ENCODE measurements at regions not wholly inside any gene's neighbourhood (a gene's known extent, or its start where the extent isn't known, plus 50 kb on each side); places are given as distances from the start of the nearest gene placed in this dataset.

GRCh38 chr1:22196041-22196440 lies 53.1 kb upstream of the WNT4 start:
- no peak for DNase-seq (ENCODE audit: low read depth)
- TF ChIP-seq, protein P1, sequence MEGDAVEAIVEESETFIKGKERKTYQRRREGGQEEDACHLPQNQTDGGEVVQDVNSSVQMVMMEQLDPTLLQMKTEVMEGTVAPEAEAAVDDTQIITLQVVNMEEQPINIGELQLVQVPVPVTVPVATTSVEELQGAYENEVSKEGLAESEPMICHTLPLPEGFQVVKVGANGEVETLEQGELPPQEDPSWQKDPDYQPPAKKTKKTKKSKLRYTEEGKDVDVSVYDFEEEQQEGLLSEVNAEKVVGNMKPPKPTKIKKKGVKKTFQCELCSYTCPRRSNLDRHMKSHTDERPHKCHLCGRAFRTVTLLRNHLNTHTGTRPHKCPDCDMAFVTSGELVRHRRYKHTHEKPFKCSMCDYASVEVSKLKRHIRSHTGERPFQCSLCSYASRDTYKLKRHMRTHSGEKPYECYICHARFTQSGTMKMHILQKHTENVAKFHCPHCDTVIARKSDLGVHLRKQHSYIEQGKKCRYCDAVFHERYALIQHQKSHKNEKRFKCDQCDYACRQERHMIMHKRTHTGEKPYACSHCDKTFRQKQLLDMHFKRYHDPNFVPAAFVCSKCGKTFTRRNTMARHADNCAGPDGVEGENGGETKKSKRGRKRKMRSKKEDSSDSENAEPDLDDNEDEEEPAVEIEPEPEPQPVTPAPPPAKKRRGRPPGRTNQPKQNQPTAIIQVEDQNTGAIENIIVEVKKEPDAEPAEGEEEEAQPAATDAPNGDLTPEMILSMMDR (IDR thresholded peaks at IDR 0.05; ENCODE audit: low read length, missing control alignments): no peak
- H3K4me3 ChIP-seq (replicated peaks; ENCODE audit: low read depth, low read length): no peak overlapping the region

GRCh38 chr1:22196641-22197040 lies 53.7 kb upstream of the WNT4 start:
- TF ChIP-seq, protein P1 (IDR thresholded peaks at IDR 0.05; ENCODE audit: low read length, missing control alignments): no peak
- DNase-seq (ENCODE audit: low read depth): no peak
- H3K4me3 ChIP-seq (replicated peaks; ENCODE audit: low read depth, low read length): no peak overlapping the region

DNA sequence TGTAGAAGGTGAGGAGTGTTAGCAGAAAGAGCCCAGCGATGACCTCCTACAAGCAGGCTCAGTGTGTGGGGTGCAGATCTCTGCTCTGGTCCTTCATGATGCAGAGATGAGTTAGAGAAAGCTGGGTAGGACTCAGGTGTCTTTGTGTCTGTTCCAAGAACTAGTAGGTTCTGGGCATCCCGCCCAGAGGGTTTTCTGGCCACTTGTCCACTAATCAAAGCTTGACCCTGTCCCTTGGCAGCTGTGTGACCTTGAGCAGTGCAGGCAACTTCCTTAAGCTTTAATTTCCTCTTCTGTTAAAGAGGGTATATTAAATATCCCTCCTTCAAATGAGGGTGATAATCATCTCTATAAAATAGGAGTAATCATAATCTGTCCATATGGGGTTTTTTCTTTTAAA lies 54.7 kb upstream of the WNT4 start:
- no peak overlapping the region for H3K4me3 ChIP-seq (replicated peaks; ENCODE audit: low read depth, low read length)
- TF ChIP-seq, protein P1 (IDR thresholded peaks at IDR 0.05; ENCODE audit: low read length, missing control alignments): no peak
- DNase-seq (ENCODE audit: low read depth): no peak

GRCh38 chr1:22201023-22201422 lies 58.1 kb upstream of the WNT4 start:
- no peak overlapping the region for H3K4me3 ChIP-seq (replicated peaks; ENCODE audit: low read depth, low read length)
- TF ChIP-seq, protein P1 (IDR thresholded peaks at IDR 0.05; ENCODE audit: low read length, missing control alignments): no peak

GRCh38 chr1:22203335-22203734 lies 60.4 kb upstream of the WNT4 start:
- TF ChIP-seq, protein P1 (IDR thresholded peaks at IDR 0.05; ENCODE audit: low read length, missing control alignments): no peak
- no peak for DNase-seq (ENCODE audit: low read depth)
- no peak overlapping the region for H3K4me3 ChIP-seq (replicated peaks; ENCODE audit: low read depth, low read length)

More at GRCh38 chr1:22201023-22201422, 58.1 kb upstream of the WNT4 start:
- DNase-seq (ENCODE audit: low read depth): no peak

DNA sequence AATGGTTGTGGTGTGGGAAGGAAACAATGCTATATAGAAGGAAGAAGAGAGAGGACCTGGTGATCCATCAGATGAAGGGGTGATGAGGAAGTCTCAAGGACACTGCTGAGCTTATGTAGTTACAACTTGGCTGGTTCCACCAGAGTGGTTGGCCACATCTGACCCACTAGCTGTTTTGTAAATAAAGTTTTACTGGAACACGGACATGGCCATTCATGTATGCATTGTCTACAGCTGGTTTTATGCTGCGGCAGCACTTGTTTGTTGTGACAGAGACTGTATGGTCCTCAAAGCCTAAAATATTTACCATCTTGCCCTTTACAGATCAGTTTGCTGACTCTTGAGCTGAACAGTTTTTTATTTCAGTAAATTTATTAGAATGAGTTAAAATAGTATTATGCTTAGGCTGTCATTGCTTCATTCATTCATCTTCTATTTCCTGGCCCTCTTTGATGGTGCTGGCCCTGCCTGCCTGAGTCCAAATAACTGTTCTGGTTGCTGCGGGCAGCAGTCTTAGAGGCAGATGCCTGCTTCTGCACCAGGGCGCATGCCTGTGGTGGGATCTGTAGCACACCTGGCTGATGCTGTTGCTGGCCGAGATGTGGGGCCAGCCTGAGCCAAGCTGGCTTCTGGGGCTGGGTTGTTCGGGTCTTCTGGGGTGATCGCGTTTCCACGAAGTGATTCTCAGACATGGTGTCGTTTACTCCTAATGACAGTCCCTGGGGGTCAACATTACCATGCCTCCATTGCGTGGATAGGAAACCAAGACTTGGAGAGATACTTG lies 61.4 kb upstream of the WNT4 start:
- TF ChIP-seq, protein P1 (IDR thresholded peaks at IDR 0.05; ENCODE audit: low read length, missing control alignments): no peak
- no peak for DNase-seq (ENCODE audit: low read depth)
- H3K4me3 ChIP-seq (replicated peaks; ENCODE audit: low read depth, low read length): no peak overlapping the region
